ENCODE measurements at regions not wholly inside any gene's neighbourhood (a gene's known extent, or its start where the extent isn't known, plus 50 kb on each side); places are given as distances from the start of the nearest gene placed in this dataset.

GRCh38 chr9:90998573-90998972, 197.0 kb downstream of the SYK start:
- WGBS, 3 donors: 71 to 84% (median 77%) methylated on average over 7 of the region's 7 CpGs
- H3K9me3 ChIP-seq: no peaks in the 10 kb centered on the region
- TF ChIP-seq CTCF (IDR thresholded peaks at IDR 0.05) (no peak), POLR2A (IDR thresholded peaks at IDR 0.05) (no peak), EP300 (IDR thresholded peaks at IDR 0.05) (no peak)
- intact Hi-C loops (cut with DNase I): no loop called here
- no peak overlapping the region for H3K4me3 ChIP-seq
- no peak for DNase-seq
- no peak overlapping the region for H3K27ac ChIP-seq
- no peaks in the 10 kb centered on the region for H3K36me3 ChIP-seq
- no peaks in the 10 kb centered on the region for H3K4me1 ChIP-seq (ENCODE audit: insufficient read depth)
- no peaks in the 10 kb centered on the region for H3K27me3 ChIP-seq

DNA sequence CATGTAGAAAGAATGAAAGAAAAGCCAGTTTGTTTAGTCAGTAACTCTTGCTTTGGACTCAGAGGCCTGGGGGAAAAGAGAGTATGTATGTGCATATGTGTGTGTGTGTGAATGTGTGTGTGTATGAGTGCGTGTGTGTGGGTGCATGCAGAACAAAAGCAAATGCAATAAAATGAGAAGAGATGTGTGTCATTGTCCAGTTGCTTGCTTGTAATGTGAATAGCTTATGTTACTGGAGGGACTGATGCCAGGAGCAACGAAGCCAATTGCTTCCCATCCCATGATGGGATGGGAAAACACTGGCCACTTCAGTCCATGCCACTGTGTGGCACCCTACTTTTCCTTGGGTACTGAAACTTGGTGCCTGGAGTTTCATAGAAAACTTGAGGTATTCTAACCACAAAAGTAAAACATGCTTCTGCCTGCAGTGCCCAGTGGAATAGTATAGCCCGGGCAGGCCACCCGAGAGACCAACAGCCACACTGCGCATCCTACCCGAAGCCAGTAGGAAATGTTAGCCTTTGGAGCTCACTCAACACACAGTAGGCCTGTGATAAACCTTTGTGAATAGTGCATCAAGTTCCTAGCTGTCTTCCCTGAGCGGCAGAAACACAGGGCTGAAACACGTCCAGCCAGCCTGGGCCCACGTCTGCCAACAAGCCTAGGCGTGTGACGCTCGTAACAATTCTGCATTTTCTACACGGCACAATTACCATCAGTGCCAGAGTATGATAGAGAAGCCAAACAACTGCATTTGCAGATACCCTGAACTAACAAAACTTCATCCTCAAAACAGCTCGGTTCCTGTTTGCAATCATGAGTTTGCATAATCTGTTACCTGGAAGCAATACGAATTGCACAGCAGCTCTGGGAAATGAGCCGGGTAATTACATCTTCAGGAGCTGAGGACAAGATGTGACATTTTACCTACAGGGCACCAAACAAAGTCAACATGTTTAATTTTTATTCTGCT, 198.1 kb downstream of the SYK start:
- no peak overlapping the region for H3K27ac ChIP-seq
- intact Hi-C loops (cut with DNase I): no loop called here
- no peaks in the 10 kb centered on the region for H3K9me3 ChIP-seq
- no peaks in the 10 kb centered on the region for H3K36me3 ChIP-seq
- WGBS, 3 donors: 83 to 92% (median 86%) methylated on average over 16 of the region's 16 CpGs
- no peaks in the 10 kb centered on the region for H3K27me3 ChIP-seq
- H3K4me3 ChIP-seq: no peak overlapping the region
- DNase-seq: no peak
- no peak for TF ChIP-seq EP300 (IDR thresholded peaks at IDR 0.05)
- no peak for TF ChIP-seq POLR2A (IDR thresholded peaks at IDR 0.05)
- no peak for TF ChIP-seq CTCF (IDR thresholded peaks at IDR 0.05)
- no peaks in the 10 kb centered on the region for H3K4me1 ChIP-seq (ENCODE audit: insufficient read depth)

GRCh38 chr9:91001146-91001611, 199.6 kb downstream of the SYK start:
- Histone ChIP-seq H3K36me3 (no peaks in the 10 kb centered on the region), H3K4me1 (ENCODE audit: insufficient read depth) (no peaks in the 10 kb centered on the region), H3K27ac (no peak overlapping the region), H3K9me3 (no peaks in the 10 kb centered on the region), H3K4me3 (no peak overlapping the region), H3K27me3 (no peaks in the 10 kb centered on the region)
- intact Hi-C loops (cut with DNase I): no loop called here
- whole genome bisulfite sequencing, 3 donors: 75 to 85% (median 84%) methylated on average over 2 of the region's 2 CpGs
- no peak for DNase-seq
- TF ChIP-seq POLR2A (IDR thresholded peaks at IDR 0.05): no peak
- TF ChIP-seq CTCF (IDR thresholded peaks at IDR 0.05): no peak
- no peak for TF ChIP-seq EP300 (IDR thresholded peaks at IDR 0.05)

DNA sequence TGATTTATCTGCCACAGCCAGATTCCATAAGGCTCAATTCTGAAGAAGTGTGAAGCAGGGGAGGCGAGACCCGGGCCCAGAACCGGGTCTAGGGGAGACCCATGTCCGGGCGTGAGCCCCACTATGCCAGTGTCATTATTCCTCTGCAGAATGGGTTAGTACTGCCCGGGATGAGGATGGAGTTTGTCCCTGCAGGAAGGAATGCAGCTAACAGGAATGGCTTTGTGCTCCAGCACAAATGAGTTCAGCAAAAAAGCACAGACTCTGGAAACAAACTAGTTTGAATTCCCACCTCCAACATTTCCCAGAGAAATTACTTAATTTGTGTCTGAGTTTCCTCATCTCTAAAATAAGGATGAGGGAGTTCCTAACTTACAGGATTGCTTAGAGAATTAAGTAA, 202.9 kb downstream of the SYK start:
- no peaks in the 10 kb centered on the region for H3K27me3 ChIP-seq
- H3K27ac ChIP-seq: no peak overlapping the region
- H3K4me1 ChIP-seq (ENCODE audit: insufficient read depth): no peaks in the 10 kb centered on the region
- no peak overlapping the region for H3K4me3 ChIP-seq
- TF ChIP-seq EP300 (IDR thresholded peaks at IDR 0.05): no peak
- no peak for TF ChIP-seq POLR2A (IDR thresholded peaks at IDR 0.05)
- no peak for TF ChIP-seq CTCF (IDR thresholded peaks at IDR 0.05)
- no peaks in the 10 kb centered on the region for H3K36me3 ChIP-seq
- 86 to 89% (median 89%) methylated on average over 6 of the region's 6 CpGs for WGBS, 3 donors
- no peaks in the 10 kb centered on the region for H3K9me3 ChIP-seq
- intact Hi-C loops (cut with DNase I): no loop called here
- no peak for DNase-seq

Measured in ovary (tissue), 7 donors.